ENCODE measurements at regions not wholly inside any gene's neighbourhood (a gene's known extent, or its start where the extent isn't known, plus 50 kb on each side); places are given as distances from the start of the nearest gene placed in this dataset.

DNA sequence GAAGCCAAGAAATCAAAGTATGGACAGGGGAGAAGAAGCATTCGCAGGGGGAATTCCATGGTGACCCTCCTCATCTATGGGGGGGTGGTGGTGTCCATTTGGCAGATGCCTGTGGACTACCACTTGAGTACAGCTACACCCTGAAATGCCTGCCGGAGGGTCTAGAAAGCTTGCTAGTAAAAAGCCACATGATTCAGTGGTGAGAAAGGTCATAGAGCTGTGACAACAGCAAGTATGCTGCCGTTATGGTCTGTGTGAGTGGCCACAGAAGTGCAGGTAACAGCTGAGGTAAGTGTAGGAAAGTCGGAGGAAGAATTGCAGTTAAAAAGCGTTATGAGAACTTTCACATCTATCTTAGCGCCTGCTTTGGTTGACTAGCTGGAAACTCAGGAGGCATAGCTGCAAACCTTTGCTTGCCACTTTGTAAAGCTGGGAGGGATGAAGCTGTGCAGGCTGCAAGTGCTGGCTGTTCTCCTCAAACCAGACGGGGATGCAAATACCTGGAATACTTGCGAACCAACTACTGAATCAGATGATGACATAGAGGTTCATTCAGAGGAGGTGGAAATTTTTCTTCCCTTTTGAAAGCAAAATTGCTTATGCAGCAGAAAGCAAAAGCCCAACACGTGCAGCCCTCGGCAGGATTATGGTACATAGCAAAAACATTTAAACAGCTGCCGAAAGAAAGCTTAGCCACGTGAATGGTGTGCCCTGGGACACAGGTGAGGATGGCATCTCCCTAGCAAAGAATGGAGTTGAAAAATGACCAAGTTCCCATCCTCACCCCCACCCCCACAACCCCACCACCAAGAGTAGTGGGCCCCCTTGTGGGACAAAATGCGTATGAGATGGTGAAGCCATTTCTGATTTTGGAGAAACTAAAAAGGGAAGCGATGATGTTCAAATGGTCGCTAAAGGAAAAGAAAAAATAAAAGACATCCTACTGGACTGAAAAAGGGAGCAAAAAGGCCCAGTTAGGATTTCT lies 287.0 kb downstream of the RERGL start (continued):
- TF ChIP-seq, protein P1, sequence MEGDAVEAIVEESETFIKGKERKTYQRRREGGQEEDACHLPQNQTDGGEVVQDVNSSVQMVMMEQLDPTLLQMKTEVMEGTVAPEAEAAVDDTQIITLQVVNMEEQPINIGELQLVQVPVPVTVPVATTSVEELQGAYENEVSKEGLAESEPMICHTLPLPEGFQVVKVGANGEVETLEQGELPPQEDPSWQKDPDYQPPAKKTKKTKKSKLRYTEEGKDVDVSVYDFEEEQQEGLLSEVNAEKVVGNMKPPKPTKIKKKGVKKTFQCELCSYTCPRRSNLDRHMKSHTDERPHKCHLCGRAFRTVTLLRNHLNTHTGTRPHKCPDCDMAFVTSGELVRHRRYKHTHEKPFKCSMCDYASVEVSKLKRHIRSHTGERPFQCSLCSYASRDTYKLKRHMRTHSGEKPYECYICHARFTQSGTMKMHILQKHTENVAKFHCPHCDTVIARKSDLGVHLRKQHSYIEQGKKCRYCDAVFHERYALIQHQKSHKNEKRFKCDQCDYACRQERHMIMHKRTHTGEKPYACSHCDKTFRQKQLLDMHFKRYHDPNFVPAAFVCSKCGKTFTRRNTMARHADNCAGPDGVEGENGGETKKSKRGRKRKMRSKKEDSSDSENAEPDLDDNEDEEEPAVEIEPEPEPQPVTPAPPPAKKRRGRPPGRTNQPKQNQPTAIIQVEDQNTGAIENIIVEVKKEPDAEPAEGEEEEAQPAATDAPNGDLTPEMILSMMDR (IDR thresholded peaks at IDR 0.05; ENCODE audit: control extremely low read depth in 1 of 3, insufficient read depth in 1 of 3, low read depth in 1 of 3, low read length in 3 of 3), result peak in 2 of 3 experiments; percentile 11 to 24; a peak in 2 of 4 replicates
- no peak for TF ChIP-seq CHD2 (IDR thresholded peaks at IDR 0.05; ENCODE audit: low read length)

Measured in H1 (cell line).